ENCODE measurements at regions not wholly inside any gene's neighbourhood (a gene's known extent, or its start where the extent isn't known, plus 50 kb on each side); places are given as distances from the start of the nearest gene placed in this dataset.

GRCh38 chr10:125341611-125342010, 181.2 kb upstream of the CTBP2 start:
- in situ Hi-C loops (cut with HindIII; ENCODE audit: low sequenced_read_pairs): no loop called here
- DNase-seq (ENCODE audit: low read depth, low spot score): no peak
- no peak overlapping the region for H3K4me3 ChIP-seq (ENCODE audit: low read depth, low read length)
- TF ChIP-seq CTCF (IDR thresholded peaks at IDR 0.05; ENCODE audit: low read depth, low read length): no peak

GRCh38 chr10:125340903-125341302, 180.5 kb upstream of the CTBP2 start:
- in situ Hi-C loops (cut with HindIII; ENCODE audit: low sequenced_read_pairs): no loop called here
- TF ChIP-seq CTCF (IDR thresholded peaks at IDR 0.05; ENCODE audit: low read depth, low read length): no peak
- DNase-seq (ENCODE audit: low read depth, low spot score): no peak
- no peak overlapping the region for H3K4me3 ChIP-seq (ENCODE audit: low read depth, low read length)

- no peak for TF ChIP-seq CTCF (IDR thresholded peaks at IDR 0.05; ENCODE audit: low read depth, low read length)
Measured at GRCh38 chr10:125337510-125337909, 177.1 kb upstream of the CTBP2 start.

GRCh38 chr10:125334545-125334944, 174.2 kb upstream of the CTBP2 start:
- in situ Hi-C loops (cut with HindIII; ENCODE audit: low sequenced_read_pairs): no loop called here
- no peak for TF ChIP-seq CTCF (IDR thresholded peaks at IDR 0.05; ENCODE audit: low read depth, low read length)
- no peak overlapping the region for H3K4me3 ChIP-seq (ENCODE audit: low read depth, low read length)
- no peak for DNase-seq (ENCODE audit: low read depth, low spot score)

More at GRCh38 chr10:125337510-125337909, 177.1 kb upstream of the CTBP2 start:
- DNase-seq (ENCODE audit: low read depth, low spot score): no peak
- H3K4me3 ChIP-seq (ENCODE audit: low read depth, low read length): no peak overlapping the region
- in situ Hi-C loops (cut with HindIII; ENCODE audit: low sequenced_read_pairs): no loop called here

- in situ Hi-C loops (cut with HindIII; ENCODE audit: low sequenced_read_pairs): no loop called here
- no peak for TF ChIP-seq CTCF (IDR thresholded peaks at IDR 0.05; ENCODE audit: low read depth, low read length)
- no peak for DNase-seq (ENCODE audit: low read depth, low spot score)
- no peak overlapping the region for H3K4me3 ChIP-seq (ENCODE audit: low read depth, low read length)
Measured at GRCh38 chr10:125333769-125334168, 173.4 kb upstream of the CTBP2 start.

- no peak for DNase-seq (ENCODE audit: low read depth, low spot score)
- TF ChIP-seq CTCF (IDR thresholded peaks at IDR 0.05; ENCODE audit: low read depth, low read length): no peak
- no peak overlapping the region for H3K4me3 ChIP-seq (ENCODE audit: low read depth, low read length)
- in situ Hi-C loops (cut with HindIII; ENCODE audit: low sequenced_read_pairs): no loop called here
Measured at GRCh38 chr10:125333209-125333591, 172.8 kb upstream of the CTBP2 start.
